ENCODE measurements at regions not wholly inside any gene's neighbourhood (a gene's known extent, or its start where the extent isn't known, plus 50 kb on each side); places are given as distances from the start of the nearest gene placed in this dataset.

- peak in 1 of 2 donors; percentile 53 for DNase-seq (ENCODE audit: low spot score in 2 of 2)
Measured at GRCh38 chr1:4959216-4959615, 304.8 kb downstream of the AJAP1 start.

GRCh38 chr1:4957027-4957426, 302.6 kb downstream of the AJAP1 start:
- WGBS, 2 donors, result 91 to 92% methylated on average over 4 of the region's 4 CpGs
- H3K4me3 ChIP-seq (ENCODE audit: low read depth, poor library complexity, severe bottlenecking), result no peak overlapping the region
- DNase-seq (ENCODE audit: low spot score in 2 of 2), result no peak
- intact Hi-C loops (cut with DNase I; ENCODE audit: low total_unique reads), result no loop called here
- no peak for TF ChIP-seq POLR2A (IDR thresholded peaks at IDR 0.05)
- no peak for TF ChIP-seq CTCF (IDR thresholded peaks at IDR 0.05)

More at GRCh38 chr1:4959216-4959615, 304.8 kb downstream of the AJAP1 start:
- no peak overlapping the region for H3K4me3 ChIP-seq (ENCODE audit: low read depth, poor library complexity, severe bottlenecking)
- intact Hi-C loops (cut with DNase I; ENCODE audit: low total_unique reads), result no loop called here
- TF ChIP-seq POLR2A (IDR thresholded peaks at IDR 0.05) (no peak), CTCF (IDR thresholded peaks at IDR 0.05) (no peak)
- WGBS, 2 donors, result 89 to 93% methylated on average over 6 of the region's 6 CpGs

- TF ChIP-seq POLR2A (IDR thresholded peaks at IDR 0.05) (no peak), CTCF (IDR thresholded peaks at IDR 0.05) (no peak)
- H3K4me3 ChIP-seq (ENCODE audit: low read depth, poor library complexity, severe bottlenecking), result no peak overlapping the region
- intact Hi-C loops (cut with DNase I; ENCODE audit: low total_unique reads), result no loop called here
- DNase-seq (ENCODE audit: low spot score in 2 of 2), result no peak
Measured at GRCh38 chr1:4954392-4954791, 300.0 kb downstream of the AJAP1 start.

- WGBS, 2 donors, result 90 to 92% methylated on average over 8 of the region's 8 CpGs
- intact Hi-C loops (cut with DNase I; ENCODE audit: low total_unique reads), result no loop called here
- TF ChIP-seq CTCF (IDR thresholded peaks at IDR 0.05) (no peak), POLR2A (IDR thresholded peaks at IDR 0.05) (no peak)
- H3K4me3 ChIP-seq (ENCODE audit: low read depth, poor library complexity, severe bottlenecking), result no peak overlapping the region
- DNase-seq (ENCODE audit: low spot score in 2 of 2), result no peak
Measured at GRCh38 chr1:4951601-4952000, 297.2 kb downstream of the AJAP1 start.

- TF ChIP-seq CTCF (IDR thresholded peaks at IDR 0.05), result no peak
- TF ChIP-seq POLR2A (IDR thresholded peaks at IDR 0.05), result no peak
- WGBS, 2 donors, result 92 to 95% methylated on average over 5 of the region's 5 CpGs
- DNase-seq (ENCODE audit: low spot score in 2 of 2), result peak in 1 of 2 donors; percentile 7
- no peak overlapping the region for H3K4me3 ChIP-seq (ENCODE audit: low read depth, poor library complexity, severe bottlenecking)
- intact Hi-C loops (cut with DNase I; ENCODE audit: low total_unique reads), result loop anchor here (5.0 kb wide), 1 partner anchor 1939 kb away; no protein-coding TSS in a partner anchor
Measured at GRCh38 chr1:4946343-4946742, 291.9 kb downstream of the AJAP1 start.

- TF ChIP-seq POLR2A (IDR thresholded peaks at IDR 0.05) (no peak), CTCF (IDR thresholded peaks at IDR 0.05) (no peak)
- DNase-seq (ENCODE audit: low spot score in 2 of 2), result peak in 1 of 2 donors; percentile 68
- WGBS, 2 donors, result 82 to 86% methylated on average over 9 of the region's 9 CpGs
- intact Hi-C loops (cut with DNase I; ENCODE audit: low total_unique reads), result loop anchor here (5.0 kb wide), 1 partner anchor 1938 kb away; no protein-coding TSS in a partner anchor
- no peak overlapping the region for H3K4me3 ChIP-seq (ENCODE audit: low read depth, poor library complexity, severe bottlenecking)
Measured at GRCh38 chr1:4944911-4945310, 290.5 kb downstream of the AJAP1 start.

Measured in lower leg skin (tissue), 4 donors.